ENCODE measurements at regions not wholly inside any gene's neighbourhood (a gene's known extent, or its start where the extent isn't known, plus 50 kb on each side); places are given as distances from the start of the nearest gene placed in this dataset.

GRCh38 chr20:24185791-24186190 is 197.2 kb upstream of the GGTLC1 start:
- TF ChIP-seq CTCF (IDR thresholded peaks at IDR 0.05; ENCODE audit: insufficient read depth, low read depth, low read length), result no peak
- TF ChIP-seq EZH2 (IDR thresholded peaks at IDR 0.05; ENCODE audit: insufficient read depth, low read length), result no peak
